Muscle of back (tissue), 3 donors: ENCODE measurements at regions not wholly inside any gene's neighbourhood (a gene's known extent, or its start where the extent isn't known, plus 50 kb on each side); places are given as distances from the start of the nearest gene placed in this dataset.

Experiments used
- DNase-seq, 3 donors: peaks; one replicate each; pipeline versions ENCODE4 v3.0.0 to v3.0.0-alpha.2; 2013

- peak; percentile 59 to 79 (median 75) for DNase-seq
Measured at GRCh38 chr18:34592961-34593382, 117.1 kb upstream of the DTNA start.

- no peak for DNase-seq
Measured at GRCh38 chr18:34594266-34594665, 115.8 kb upstream of the DTNA start.

GRCh38 chr18:34595690-34596089, 114.4 kb upstream of the DTNA start:
- DNase-seq = no peak

- DNase-seq = no peak
Measured at GRCh38 chr18:34598120-34598635, 111.9 kb upstream of the DTNA start.

- no peak for DNase-seq
Measured at GRCh38 chr18:34600158-34600557, 109.9 kb upstream of the DTNA start.

- no peak for DNase-seq
Measured at GRCh38 chr18:34600874-34601656, 109.0 kb upstream of the DTNA start.

- no peak for DNase-seq
Measured at GRCh38 chr18:34604591-34604990, 105.5 kb upstream of the DTNA start.

GRCh38 chr18:34606851-34607250, 103.2 kb upstream of the DTNA start:
- no peak for DNase-seq

- DNase-seq = no peak
Measured at GRCh38 chr18:34608064-34608463, 102.0 kb upstream of the DTNA start.

- DNase-seq = no peak
Measured at GRCh38 chr18:34609986-34610648, 100.0 kb upstream of the DTNA start.

GRCh38 chr18:34611904-34612303, 98.2 kb upstream of the DTNA start:
- no peak for DNase-seq

- no peak for DNase-seq
Measured at GRCh38 chr18:34620258-34620861, 89.7 kb upstream of the DTNA start.

- no peak for DNase-seq
Measured at GRCh38 chr18:34623557-34623956, 86.5 kb upstream of the DTNA start.

- no peak for DNase-seq
Measured at GRCh38 chr18:34624551-34624950, 85.5 kb upstream of the DTNA start.

- DNase-seq = no peak
Measured at GRCh38 chr18:34626404-34627136, 83.5 kb upstream of the DTNA start.

- no peak for DNase-seq
Measured at GRCh38 chr18:34627137-34627920, 82.8 kb upstream of the DTNA start.

GRCh38 chr18:34631093-34631966, 78.8 kb upstream of the DTNA start:
- DNase-seq = no peak

GRCh38 chr18:34632321-34632720, 77.8 kb upstream of the DTNA start:
- no peak for DNase-seq

- no peak for DNase-seq
Measured at GRCh38 chr18:34633368-34633767, 76.7 kb upstream of the DTNA start.

GRCh38 chr18:34637094-34637801, 72.8 kb upstream of the DTNA start:
- no peak for DNase-seq
